ENCODE measurements at regions not wholly inside any gene's neighbourhood (a gene's known extent, or its start where the extent isn't known, plus 50 kb on each side); places are given as distances from the start of the nearest gene placed in this dataset.

DNA sequence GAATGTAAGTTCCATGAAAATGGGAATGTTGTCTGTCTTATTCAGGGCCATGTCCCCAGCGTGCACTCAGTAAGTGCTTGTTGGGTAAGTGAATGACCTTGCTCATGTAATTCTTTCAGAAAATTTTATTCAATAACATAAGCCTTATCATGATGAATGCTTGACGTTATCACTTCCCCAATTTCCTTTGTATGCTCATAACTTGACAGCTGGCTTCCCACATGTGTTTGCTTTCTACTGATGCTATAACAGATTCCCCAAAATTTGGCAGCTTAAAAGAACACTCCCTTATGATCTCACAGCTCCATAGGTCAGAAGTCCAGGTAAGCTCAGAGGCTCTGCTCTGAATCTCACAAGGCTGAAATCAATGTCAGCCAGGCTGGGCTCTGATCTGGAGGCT lies 155.8 kb upstream of the POU2AF2 start:
- Histone ChIP-seq H3K27me3 (ENCODE audit: insufficient read depth, low read length) (no peaks in the 10 kb centered on the region), H3K36me3 (ENCODE audit: control insufficient read depth in 1 of 2, insufficient read depth in 2 of 2, low read length in 2 of 2) (no peaks in the 10 kb centered on the region), H4K8ac (ENCODE audit: low read depth, low read length) (no peak overlapping the region), H3K9me3 (ENCODE audit: insufficient read depth, low read depth, low read length) (no peaks in the 10 kb centered on the region), H3K14ac (ENCODE audit: low read length) (no peak overlapping the region), H3K9ac (ENCODE audit: low read length) (no peak overlapping the region), H2AFZ (ENCODE audit: insufficient read depth, low read length, poor library complexity) (no peak overlapping the region), H4K12ac (ENCODE audit: low read depth, low read length) (no peak overlapping the region), H3K23ac (ENCODE audit: low read length) (no peak overlapping the region), H3K18ac (ENCODE audit: low read length) (no peak overlapping the region), H3K27ac (ENCODE audit: low read depth, low read length) (no peak overlapping the region), H2BK12ac (ENCODE audit: low read length) (no peak overlapping the region), H4K91ac (ENCODE audit: low read depth, low read length) (no peak overlapping the region), H3K4me3 (ENCODE audit: low read depth, low read length) (no peak overlapping the region), H3K4me1 (ENCODE audit: control insufficient read depth in 1 of 2, insufficient read depth in 2 of 2, low read length in 2 of 2) (no peaks in the 10 kb centered on the region), H3K79me1 (ENCODE audit: low read length) (no peaks in the 10 kb centered on the region), H3K79me2 (ENCODE audit: control insufficient read depth, insufficient read depth, low read length, poor library complexity) (no peaks in the 10 kb centered on the region), H2AK5ac (ENCODE audit: low read length) (no peak overlapping the region), H2BK5ac (ENCODE audit: low read depth, low read length, poor library complexity) (no peak overlapping the region), H3K4me2 (ENCODE audit: low read length) (no peak overlapping the region), H2BK120ac (ENCODE audit: insufficient read depth, low read length, poor library complexity) (no peak overlapping the region), H3K4ac (ENCODE audit: low read depth, low read length) (no peak overlapping the region)
- no peak for DNase-seq
- no CpG with 5 or more reads among the region's 2 CpGs for WGBS (ENCODE audit: extremely low coverage, insufficient coverage, insufficient read length)

DNA sequence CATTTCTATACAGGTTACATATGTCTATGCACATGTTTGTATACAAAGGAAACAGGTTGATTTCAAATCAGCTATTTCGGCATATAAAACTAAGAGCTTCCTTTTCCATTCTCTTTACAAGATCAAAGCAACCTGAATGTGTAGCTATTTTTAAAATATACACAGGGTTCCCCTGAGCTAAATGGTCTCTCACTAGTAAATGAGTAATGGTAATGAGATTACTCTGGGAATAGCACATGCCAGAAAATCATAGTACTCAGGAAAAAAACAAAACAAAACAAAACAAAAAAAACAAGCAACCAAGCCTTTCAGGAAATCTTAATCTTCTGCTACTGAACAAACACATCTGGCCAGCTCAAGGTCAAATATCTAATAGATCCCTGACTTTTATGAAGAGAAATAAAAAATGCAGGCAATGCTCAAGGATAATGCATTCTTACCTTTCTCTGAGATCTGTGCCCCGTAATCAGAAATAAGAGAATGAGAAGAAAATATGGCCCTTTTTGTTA lies 156.6 kb upstream of the POU2AF2 start:
- no peak overlapping the region for H4K12ac ChIP-seq (ENCODE audit: low read depth, low read length)
- H2BK120ac ChIP-seq (ENCODE audit: insufficient read depth, low read length, poor library complexity): no peak overlapping the region
- no peaks in the 10 kb centered on the region for H3K79me2 ChIP-seq (ENCODE audit: control insufficient read depth, insufficient read depth, low read length, poor library complexity)
- H3K4ac ChIP-seq (ENCODE audit: low read depth, low read length): no peak overlapping the region
- H4K8ac ChIP-seq (ENCODE audit: low read depth, low read length): no peak overlapping the region
- H2BK5ac ChIP-seq (ENCODE audit: low read depth, low read length, poor library complexity): no peak overlapping the region
- H3K27ac ChIP-seq (ENCODE audit: low read depth, low read length): no peak overlapping the region
- H3K4me3 ChIP-seq (ENCODE audit: low read depth, low read length): no peak overlapping the region
- H2AK5ac ChIP-seq (ENCODE audit: low read length): no peak overlapping the region
- DNase-seq: no peak
- no peaks in the 10 kb centered on the region for H3K36me3 ChIP-seq (ENCODE audit: control insufficient read depth in 1 of 2, insufficient read depth in 2 of 2, low read length in 2 of 2)
- no peak overlapping the region for H3K14ac ChIP-seq (ENCODE audit: low read length)
- no peak overlapping the region for H3K4me2 ChIP-seq (ENCODE audit: low read length)
- H3K9me3 ChIP-seq (ENCODE audit: insufficient read depth, low read depth, low read length): no peaks in the 10 kb centered on the region
- H3K79me1 ChIP-seq (ENCODE audit: low read length): no peaks in the 10 kb centered on the region
- no peak overlapping the region for H4K91ac ChIP-seq (ENCODE audit: low read depth, low read length)
- no CpG with 5 or more reads among the region's 2 CpGs for WGBS (ENCODE audit: extremely low coverage, insufficient coverage, insufficient read length)
- H2AFZ ChIP-seq (ENCODE audit: insufficient read depth, low read length, poor library complexity): no peak overlapping the region
- H2BK12ac ChIP-seq (ENCODE audit: low read length): no peak overlapping the region
- no peak overlapping the region for H3K18ac ChIP-seq (ENCODE audit: low read length)
- no peaks in the 10 kb centered on the region for H3K27me3 ChIP-seq (ENCODE audit: insufficient read depth, low read length)
- H3K23ac ChIP-seq (ENCODE audit: low read length): no peak overlapping the region
- H3K9ac ChIP-seq (ENCODE audit: low read length): no peak overlapping the region
- no peaks in the 10 kb centered on the region for H3K4me1 ChIP-seq (ENCODE audit: control insufficient read depth in 1 of 2, insufficient read depth in 2 of 2, low read length in 2 of 2)

DNA sequence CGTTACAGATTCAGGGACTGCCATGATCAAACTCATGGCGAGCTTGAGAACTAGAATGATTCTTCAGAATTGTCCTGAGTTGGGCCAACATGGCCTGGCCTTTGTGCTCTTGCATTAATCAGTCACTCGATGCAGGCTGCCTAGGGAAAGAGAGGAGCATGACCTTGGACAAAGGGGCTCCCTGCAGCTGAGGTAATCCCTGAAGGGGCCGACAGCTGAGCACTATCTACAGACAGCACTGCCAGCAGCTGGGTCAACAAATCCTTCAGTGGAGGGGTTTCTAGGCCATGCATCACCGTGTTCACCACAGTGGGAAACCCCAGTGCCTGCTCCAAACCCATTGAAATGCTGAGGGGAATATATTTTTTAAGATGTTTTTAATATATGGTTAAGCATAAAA lies 159.5 kb upstream of the POU2AF2 start:
- H2AK5ac ChIP-seq (ENCODE audit: low read length): no peak overlapping the region
- no peak overlapping the region for H2BK12ac ChIP-seq (ENCODE audit: low read length)
- H3K27ac ChIP-seq (ENCODE audit: low read depth, low read length): no peak overlapping the region
- H3K4me3 ChIP-seq (ENCODE audit: low read depth, low read length): no peak overlapping the region
- no peak overlapping the region for H3K4me2 ChIP-seq (ENCODE audit: low read length)
- no peaks in the 10 kb centered on the region for H3K27me3 ChIP-seq (ENCODE audit: insufficient read depth, low read length)
- no peak overlapping the region for H2BK120ac ChIP-seq (ENCODE audit: insufficient read depth, low read length, poor library complexity)
- WGBS (ENCODE audit: extremely low coverage, insufficient coverage, insufficient read length): no CpG with 5 or more reads among the region's 5 CpGs
- no peak overlapping the region for H2AFZ ChIP-seq (ENCODE audit: insufficient read depth, low read length, poor library complexity)
- H3K9ac ChIP-seq (ENCODE audit: low read length): no peak overlapping the region
- H3K23ac ChIP-seq (ENCODE audit: low read length): no peak overlapping the region
- no peak overlapping the region for H2BK5ac ChIP-seq (ENCODE audit: low read depth, low read length, poor library complexity)
- H3K18ac ChIP-seq (ENCODE audit: low read length): no peak overlapping the region
- H3K4me1 ChIP-seq (ENCODE audit: control insufficient read depth in 1 of 2, insufficient read depth in 2 of 2, low read length in 2 of 2): no peaks in the 10 kb centered on the region
- H3K79me1 ChIP-seq (ENCODE audit: low read length): no peaks in the 10 kb centered on the region
- H3K4ac ChIP-seq (ENCODE audit: low read depth, low read length): no peak overlapping the region
- no peak overlapping the region for H3K14ac ChIP-seq (ENCODE audit: low read length)
- no peaks in the 10 kb centered on the region for H3K79me2 ChIP-seq (ENCODE audit: control insufficient read depth, insufficient read depth, low read length, poor library complexity)
- no peak overlapping the region for H4K8ac ChIP-seq (ENCODE audit: low read depth, low read length)
- H3K9me3 ChIP-seq (ENCODE audit: insufficient read depth, low read depth, low read length): no peaks in the 10 kb centered on the region
- no peak overlapping the region for H4K91ac ChIP-seq (ENCODE audit: low read depth, low read length)
- H4K12ac ChIP-seq (ENCODE audit: low read depth, low read length): no peak overlapping the region
- no peak for DNase-seq
- no peaks in the 10 kb centered on the region for H3K36me3 ChIP-seq (ENCODE audit: control insufficient read depth in 1 of 2, insufficient read depth in 2 of 2, low read length in 2 of 2)

DNA sequence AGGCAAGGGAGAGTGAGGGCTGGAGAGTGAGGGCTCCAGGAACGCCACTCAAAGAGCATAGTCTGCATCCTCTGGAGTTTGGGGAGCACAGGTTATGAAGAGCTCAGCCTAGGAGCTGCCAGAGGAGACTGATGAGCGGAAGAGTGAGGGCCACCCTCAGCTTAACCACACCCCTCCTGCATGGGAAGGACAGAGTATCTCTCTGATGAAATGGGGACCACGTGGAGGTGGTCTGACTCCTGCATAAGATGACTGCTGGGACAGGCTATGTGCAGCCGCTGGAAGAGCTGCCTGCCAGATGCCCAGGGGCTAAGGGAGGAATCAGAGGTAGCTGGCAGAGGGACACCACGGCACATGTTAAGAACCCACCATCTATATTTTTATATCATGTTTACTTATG lies 162.9 kb upstream of the POU2AF2 start:
- Histone ChIP-seq H3K9ac (ENCODE audit: low read length) (no peak overlapping the region), H3K4me3 (ENCODE audit: low read depth, low read length) (no peak overlapping the region), H2BK12ac (ENCODE audit: low read length) (no peak overlapping the region), H3K14ac (ENCODE audit: low read length) (no peak overlapping the region), H3K4me2 (ENCODE audit: low read length) (no peak overlapping the region), H3K4me1 (ENCODE audit: control insufficient read depth in 1 of 2, insufficient read depth in 2 of 2, low read length in 2 of 2) (no peaks in the 10 kb centered on the region), H2BK120ac (ENCODE audit: insufficient read depth, low read length, poor library complexity) (no peak overlapping the region), H4K91ac (ENCODE audit: low read depth, low read length) (no peak overlapping the region), H3K79me2 (ENCODE audit: control insufficient read depth, insufficient read depth, low read length, poor library complexity) (no peaks in the 10 kb centered on the region), H3K4ac (ENCODE audit: low read depth, low read length) (no peak overlapping the region), H4K12ac (ENCODE audit: low read depth, low read length) (no peak overlapping the region), H2AK5ac (ENCODE audit: low read length) (no peak overlapping the region), H2BK5ac (ENCODE audit: low read depth, low read length, poor library complexity) (no peak overlapping the region), H3K27ac (ENCODE audit: low read depth, low read length) (no peak overlapping the region), H3K27me3 (ENCODE audit: insufficient read depth, low read length) (no peaks in the 10 kb centered on the region), H2AFZ (ENCODE audit: insufficient read depth, low read length, poor library complexity) (no peak overlapping the region), H3K23ac (ENCODE audit: low read length) (no peak overlapping the region), H3K18ac (ENCODE audit: low read length) (no peak overlapping the region), H3K79me1 (ENCODE audit: low read length) (no peaks in the 10 kb centered on the region), H4K8ac (ENCODE audit: low read depth, low read length) (no peak overlapping the region), H3K9me3 (ENCODE audit: insufficient read depth, low read depth, low read length) (no peaks in the 10 kb centered on the region), H3K36me3 (ENCODE audit: control insufficient read depth in 1 of 2, insufficient read depth in 2 of 2, low read length in 2 of 2) (no peaks in the 10 kb centered on the region)
- no peak for DNase-seq
- no CpG with 5 or more reads among the region's 5 CpGs for WGBS (ENCODE audit: extremely low coverage, insufficient coverage, insufficient read length)
